H1 (cell line): ENCODE measurements at regions not wholly inside any gene's neighbourhood (a gene's known extent, or its start where the extent isn't known, plus 50 kb on each side); places are given as distances from the start of the nearest gene placed in this dataset.

Experiments used
- CTCF ChIA-PET: fragments of 300-600 bp; sonication (Branson Sonifier 250); formaldehyde crosslinking; loops from one replicate; lab custom pipeline; 2021; ENCODE audit not compliant: partially characterized antibody; lab: Charles Lee
- POLR2A ChIA-PET: fragments of 300-600 bp; sonication (Branson Sonifier 250); formaldehyde crosslinking; loops from one replicate; lab custom pipeline; 2021; ENCODE audit warnings: inconsistent platforms; ENCODE audit not compliant: partially characterized antibody; lab: Charles Lee
- DNase-seq, 2 experiments: peaks; one replicate each; pipeline versions ENCODE4 v3.0.0 to v3.0.0-alpha.2; 2010 to 2022; ENCODE audit warnings: low spot score in 2 of 2, low read depth in 1 of 2, mixed read lengths in 1 of 2
- FAIRE-seq: peaks from 2 replicates; lab custom pipeline; 2011; peaks lifted over from hg19 to GRCh38; lab: Jason Lieb, UNC
- H2AFZ ChIP-seq: 2 replicates; pipeline ENCODE4 v1.8.1; 2012; ENCODE audit warnings: low read length, inconsistent platforms
- H2AK5ac ChIP-seq: 2 replicates; pipeline ENCODE4 v1.6.1; 2013; ENCODE audit warnings: low read depth, low read length
- H2BK120ac ChIP-seq: replicated peaks from 2 replicates; pipeline ENCODE3; 2013; ENCODE audit warnings: low read depth, low read length, inconsistent platforms
- H2BK12ac ChIP-seq: 2 replicates; pipeline ENCODE4 v1.6.1; 2013; ENCODE audit warnings: low read depth, low read length
- H2BK15ac ChIP-seq: 2 replicates; pipeline ENCODE4 v1.6.1; 2013; ENCODE audit warnings: low read length
- H2BK20ac ChIP-seq: 2 replicates; pipeline ENCODE4 v1.6.1; 2013; ENCODE audit warnings: low read length
- H2BK5ac ChIP-seq: 2 replicates; pipeline ENCODE4 v1.6.1; 2013; ENCODE audit warnings: low read depth, low read length
- H3K14ac ChIP-seq: 2 replicates; pipeline ENCODE4 v1.6.1; 2013; ENCODE audit warnings: inconsistent platforms; ENCODE audit not compliant: insufficient read length
- H3K18ac ChIP-seq: 2 replicates; pipeline ENCODE4 v1.6.1; 2013; ENCODE audit warnings: low read length; ENCODE audit errors: extremely low read depth
- H3K23ac ChIP-seq: 2 replicates; pipeline ENCODE4 v1.6.1; 2013; ENCODE audit warnings: inconsistent platforms; ENCODE audit not compliant: insufficient read length
- H3K23me2 ChIP-seq: 2 replicates; pipeline ENCODE4 v1.6.1; 2013; ENCODE audit warnings: low read depth, low read length
- H3K27ac ChIP-seq: 2 replicates; pipeline ENCODE4 v1.6.1; 2011; ENCODE audit warnings: low read depth, low read length, inconsistent platforms
- H3K27me3 ChIP-seq, 4 experiments: replicated peaks in 1 of 4; 1 replicate in 1 of 4; 2 replicates in 3 of 4; pipeline versions ENCODE4 v1.6.1 to v1.8.1; 2011 to 2013; ENCODE audit warnings: low read length in 3 of 4, mild to moderate bottlenecking in 3 of 4, inconsistent platforms in 2 of 4, mixed read lengths in 2 of 4, moderate library complexity in 1 of 4; ENCODE audit not compliant: control insufficient read depth in 3 of 4, insufficient read depth in 3 of 4; ENCODE audit errors: extremely low read depth in 1 of 4
- H3K36me3 ChIP-seq, 4 experiments: 2 replicates each; pipeline versions ENCODE4 v1.6.1 to v1.8.1; 2011 to 2013; ENCODE audit warnings: mild to moderate bottlenecking in 4 of 4, low read length in 3 of 4, moderate library complexity in 2 of 4, control low read depth in 1 of 4, inconsistent platforms in 1 of 4; ENCODE audit not compliant: insufficient read depth in 4 of 4, control insufficient read depth in 2 of 4
- H3K4ac ChIP-seq: replicated peaks from 2 replicates; pipeline ENCODE3; 2013; ENCODE audit warnings: low read length, low read depth, mixed read lengths, inconsistent platforms; ENCODE audit not compliant: insufficient read length
- H3K4me1 ChIP-seq, 4 experiments: replicated peaks in 1 of 4; 1 replicate in 1 of 4; 2 replicates in 3 of 4; pipeline versions ENCODE4 v1.6.1 to v1.8.1; 2011 to 2013; ENCODE audit warnings: low read length in 3 of 4, inconsistent platforms in 2 of 4, mixed read lengths in 1 of 4; ENCODE audit not compliant: insufficient read depth in 4 of 4, control insufficient read depth in 3 of 4
- H3K4me2 ChIP-seq, 2 experiments: 2 replicates each; pipeline versions ENCODE4 v1.6.1 to v1.8.1; 2011 to 2013; ENCODE audit warnings: low read depth in 2 of 2, low read length in 2 of 2, control low read depth in 1 of 2, inconsistent platforms in 1 of 2, mild to moderate bottlenecking in 1 of 2; ENCODE audit not compliant: insufficient read depth in 1 of 2
- H3K4me3 ChIP-seq, 4 experiments: fragments of 200-600, 300-600 bp in 1 of 4; sonication (generic), shearing (Covaris generic), sonication (Bioruptor Twin) in 1 of 4; 2 replicates each; pipeline versions ENCODE4 v1.5.1 to v1.8.1; 2011 to 2016; ENCODE audit warnings: low read length in 4 of 4, low read depth in 3 of 4, control low read depth in 2 of 4, inconsistent platforms in 2 of 4, mild to moderate bottlenecking in 2 of 4, mixed read lengths in 1 of 4, moderate library complexity in 1 of 4; ENCODE audit not compliant: insufficient read depth in 2 of 4; ENCODE audit errors: extremely low read depth in 1 of 4
- H3K56ac ChIP-seq: replicated peaks from 2 replicates; pipeline ENCODE3; 2013; ENCODE audit warnings: low read depth, mild to moderate bottlenecking, mixed read lengths, low read length, inconsistent platforms; ENCODE audit not compliant: insufficient read length
- H3K79me1 ChIP-seq: 2 replicates; pipeline ENCODE4 v1.6.1; 2013; ENCODE audit warnings: low read depth, low read length, control low read depth
- H3K79me2 ChIP-seq, 2 experiments: 2 replicates each; pipeline versions ENCODE4 v1.6.1 to v1.8.1; 2012 to 2013; ENCODE audit warnings: low read length in 2 of 2, mild to moderate bottlenecking in 2 of 2, inconsistent platforms in 1 of 2; ENCODE audit not compliant: insufficient read depth in 2 of 2, control insufficient read depth in 1 of 2
- H3K9ac ChIP-seq, 4 experiments: replicated peaks in 1 of 4; 1 replicate in 1 of 4; 2 replicates in 3 of 4; pipeline versions ENCODE4 v1.6.1 to v1.8.1; 2011 to 2013; ENCODE audit warnings: low read depth in 3 of 4, low read length in 3 of 4, control low read depth in 2 of 4, mild to moderate bottlenecking in 2 of 4, moderate library complexity in 2 of 4, inconsistent platforms in 1 of 4; ENCODE audit errors: extremely low read depth in 1 of 4
- H3K9me3 ChIP-seq, 2 experiments: 2 replicates each; pipeline versions ENCODE4 v1.6.1 to v1.8.1; 2012 to 2013; ENCODE audit warnings: mild to moderate bottlenecking in 2 of 2, moderate library complexity in 2 of 2, control low read depth in 1 of 2, inconsistent platforms in 1 of 2, low read depth in 1 of 2, low read length in 1 of 2, mixed read lengths in 1 of 2; ENCODE audit not compliant: insufficient read depth in 2 of 2
- H4K20me1 ChIP-seq, 2 experiments: replicated peaks in 1 of 2; 2 replicates each; pipeline versions ENCODE3 to v1.8.1; 2011 to 2013; ENCODE audit warnings: inconsistent platforms in 2 of 2, low read length in 2 of 2, mild to moderate bottlenecking in 1 of 2; ENCODE audit not compliant: insufficient read depth in 2 of 2, control insufficient read depth in 1 of 2
- H4K5ac ChIP-seq: 2 replicates; pipeline ENCODE4 v1.6.1; 2013; ENCODE audit warnings: low read length, low read depth, mixed read lengths, inconsistent platforms; ENCODE audit not compliant: insufficient read length
- H4K8ac ChIP-seq: 2 replicates; pipeline ENCODE4 v1.8.0; 2013; ENCODE audit warnings: mild to moderate bottlenecking, moderate library complexity, low read length, inconsistent platforms; ENCODE audit not compliant: insufficient read depth; ENCODE audit errors: extremely low read depth
- H4K91ac ChIP-seq: replicated peaks from 2 replicates; pipeline ENCODE3; 2013; ENCODE audit warnings: low read length, mixed read lengths, inconsistent platforms; ENCODE audit not compliant: insufficient read length
- BACH1 ChIP-seq: IDR thresholded peaks from 2 replicates; pipeline ENCODE4 v1.6.1; 2012; ENCODE audit warnings: low read length, improper control_type of control experiment
- BCL11A ChIP-seq, 2 experiments: IDR thresholded peaks; one replicate each; pipeline ENCODE4 v1.6.1; 2011; ENCODE audit warnings: low read depth in 2 of 2, low read length in 2 of 2, mild to moderate bottlenecking in 2 of 2
- NANOG ChIP-seq: IDR thresholded peaks from 2 replicates; pipeline ENCODE4 v1.6.1; 2011; ENCODE audit warnings: low read length, low read depth, mild to moderate bottlenecking, inconsistent platforms; ENCODE audit not compliant: insufficient read depth, poor library complexity, severe bottlenecking
- PHF8 ChIP-seq: fragments of 200-600 bp; sonication (generic); conservative IDR thresholded peaks from 2 replicates; pipeline ENCODE4 v1.7.1; 2012; ENCODE audit warnings: low read depth, mild to moderate bottlenecking, inconsistent platforms, low read length, moderate library complexity
- SUZ12 ChIP-seq: fragments of 200-600 bp; sonication (generic); IDR thresholded peaks from 2 replicates; pipeline ENCODE4 v1.6.1; 2012; ENCODE audit warnings: mild to moderate bottlenecking, inconsistent platforms, low read length, moderate library complexity, mixed read lengths
- TBP ChIP-seq: IDR thresholded peaks from 2 replicates; pipeline ENCODE4 v1.6.1; 2011; ENCODE audit warnings: low read depth, low read length, improper control_type of control experiment
- WGBS, 2 experiments: shearing (Covaris generic) in 1 of 2; methylation state at CpG; one replicate each; pipeline versions ENCODE4 v1.1.6 to v1.1.7; 2013 to 2015; ENCODE audit warnings: low lambda C conversion rate in 2 of 2, mixed read lengths in 2 of 2, inconsistent platforms in 1 of 2, low coverage in 1 of 2, missing lambda C conversion rate in 1 of 2; ENCODE audit not compliant: insufficient replicate concordance in 2 of 2, insufficient coverage in 1 of 2, insufficient read length in 1 of 2; ENCODE audit errors: extremely low coverage in 1 of 2, missing lambda C conversion rate in 1 of 2; 5-methylcytosine and 5-hydroxymethylcytosine counted together

- H2AK5ac ChIP-seq: no peak overlapping the region
- H3K9ac ChIP-seq: no peak overlapping the region
- H2BK12ac ChIP-seq: no peak overlapping the region
- ChIA-PET CTCF (interaction anchor here (1.0 to 2.0 kb wide), 2 partner anchors 11 to 251 kb away, joined by 3 to 6 read pairs; no protein-coding TSS in a partner anchor), POLR2A (no interaction called here)
- H3K4me2 ChIP-seq: no peak overlapping the region
- no peak overlapping the region for H3K27ac ChIP-seq
- H3K27me3 ChIP-seq: no peaks in the 10 kb centered on the region
- H3K36me3 ChIP-seq: no peaks in the 10 kb centered on the region
- H3K23me2 ChIP-seq: no peaks in the 10 kb centered on the region
- H2BK15ac ChIP-seq: no peak overlapping the region
- H3K79me1 ChIP-seq: no peaks in the 10 kb centered on the region
- no peak for FAIRE-seq
- no peak overlapping the region for H3K4ac ChIP-seq
- H4K8ac ChIP-seq: no peak overlapping the region
- no peak overlapping the region for H3K18ac ChIP-seq
- no peaks in the 10 kb centered on the region for H3K9me3 ChIP-seq
- H4K5ac ChIP-seq: no peak overlapping the region
- no peak overlapping the region for H3K56ac ChIP-seq
- no peak overlapping the region for H2BK20ac ChIP-seq
- no peak overlapping the region for H2AFZ ChIP-seq
- no peak overlapping the region for H3K4me3 ChIP-seq
- 96% methylated on average over 1 of the region's 1 CpG; no CpG with 5 or more reads in 1 of the 2 experiments for WGBS, 2 experiments
- no peaks in the 10 kb centered on the region for H3K4me1 ChIP-seq
- no peak for DNase-seq
- no peaks in the 10 kb centered on the region for H4K20me1 ChIP-seq
- no peaks in the 10 kb centered on the region for H3K79me2 ChIP-seq
- H2BK120ac ChIP-seq: no peak overlapping the region
- H2BK5ac ChIP-seq: no peak overlapping the region
- H3K23ac ChIP-seq: no peak overlapping the region
- no peak overlapping the region for H3K14ac ChIP-seq
- no peak overlapping the region for H4K91ac ChIP-seq
- TF ChIP-seq BCL11A (IDR thresholded peaks at IDR 0.05; ENCODE audit: low read depth in 2 of 2, low read length in 2 of 2): no peak
- TF ChIP-seq TBP: no peak
- TF ChIP-seq PHF8: no peak
- TF ChIP-seq BACH1: no peak
- no peak for TF ChIP-seq NANOG
- no peak for TF ChIP-seq SUZ12
Measured at GRCh38 chr7:113410796-113411195, 292.4 kb upstream of the SMIM30 start.
